HCT116 (cell line): ENCODE measurements at regions not wholly inside any gene's neighbourhood (a gene's known extent, or its start where the extent isn't known, plus 50 kb on each side); places are given as distances from the start of the nearest gene placed in this dataset.

Experiments
- ATAC-seq: fragments of 200-7000 bp; cut with Tn5 transposase; 2 replicates; pipeline ENCODE4 v1.9.1; 2020; ENCODE audit warnings: mild to moderate bottlenecking, moderate library complexity
- BruUV-seq: library from RNA; stranded (reverse); fragments of 400-500 nt; replicated peaks from 2 replicates; lab custom pipeline; 2021; lab: Mats Ljungman, UMichigan
- CTCF ChIA-PET: fragments of 300-600 bp; sonication (Branson Sonifier 250); formaldehyde crosslinking; loops from one replicate; lab custom pipeline; 2021; ENCODE audit warnings: antibody characterized with exemption; lab: Charles Lee
- POLR2A ChIA-PET: fragments of 300-600, 350-600 bp; sonication (Branson Sonifier 250); formaldehyde crosslinking; loops from one replicate; lab custom pipeline; 2021; ENCODE audit warnings: antibody characterized with exemption; lab: Charles Lee
- RAD21 ChIA-PET, 2 experiments: fragments of 300-600 bp; sonication (Branson Sonifier 250); formaldehyde crosslinking; loops; one replicate each; lab custom pipeline; 2023; ENCODE audit warnings: low total read pairs in 2 of 2; ENCODE audit not compliant: uncharacterized antibody in 2 of 2, unreplicated experiment in 2 of 2, low non-redundant PET in 1 of 2; lab: Charles Lee
- DNase-seq: peaks from one replicate; pipeline ENCODE4 v3.0.0-alpha.2; 2010; ENCODE audit warnings: low read depth, low spot score
- H2AFZ ChIP-seq: fragments of 200-600 bp; shearing (Covaris generic), sonication (generic); 2 replicates; pipeline ENCODE4 v1.6.1; 2017; ENCODE audit warnings: low read depth, mixed run types, mixed read lengths, antibody characterized with exemption, low read length; ENCODE audit not compliant: poor library complexity, severe bottlenecking
- H3K27ac ChIP-seq: 2 replicates; pipeline ENCODE4 v1.5.1; 2012; ENCODE audit warnings: low read depth, low read length
- H3K27me3 ChIP-seq: fragments of 200-600 bp; sonication (generic); 2 replicates; pipeline ENCODE4 v1.6.1; 2016; ENCODE audit warnings: mixed run types, low read length, mixed read lengths; ENCODE audit not compliant: insufficient read depth
- H3K36me3 ChIP-seq, 2 experiments: fragments of 200-500 bp in 1 of 2; fragments of 200-600 bp in 1 of 2; sonication (Bioruptor generic) in 1 of 2; sonication (generic) in 1 of 2; 2 replicates each; pipeline versions ENCODE4 v1.5.1 to v1.6.1; 2014 to 2016; ENCODE audit warnings: low read length in 2 of 2, inconsistent platforms in 1 of 2, mixed read lengths in 1 of 2, mixed run types in 1 of 2; ENCODE audit not compliant: insufficient read depth in 2 of 2, control insufficient read depth in 1 of 2
- H3K4me1 ChIP-seq, 2 experiments: fragments of 200-600 bp in 1 of 2; sonication (generic) in 1 of 2; 2 replicates each; pipeline versions ENCODE4 v1.5.1 to v1.6.1; 2012 to 2017; ENCODE audit warnings: low read length in 2 of 2, inconsistent platforms in 1 of 2, mild to moderate bottlenecking in 1 of 2, mixed read lengths in 1 of 2, mixed run types in 1 of 2, moderate library complexity in 1 of 2; ENCODE audit not compliant: insufficient read depth in 2 of 2, control insufficient read depth in 1 of 2
- H3K4me2 ChIP-seq: fragments of 200-600 bp; sonication (generic); 2 replicates; pipeline ENCODE4 v1.6.1; 2017; ENCODE audit warnings: mixed run types, low read length, mixed read lengths
- H3K4me3 ChIP-seq, 2 experiments: fragments of 200-600 bp in 1 of 2; sonication (generic) in 1 of 2; replicated peaks in 1 of 2; 2 replicates each; pipeline ENCODE4 v1.5.1; 2011 to 2016; ENCODE audit warnings: low read length in 2 of 2, control low read depth in 1 of 2, low read depth in 1 of 2, mild to moderate bottlenecking in 1 of 2, mixed read lengths in 1 of 2, mixed run types in 1 of 2
- H3K79me2 ChIP-seq: fragments of 200-600 bp; sonication (generic); 2 replicates; pipeline ENCODE4 v1.6.1; 2017; ENCODE audit warnings: mild to moderate bottlenecking, mixed run types, low read length, moderate library complexity, mixed read lengths; ENCODE audit not compliant: insufficient read depth
- H3K9ac ChIP-seq: fragments of 200-600 bp; sonication (generic); 2 replicates; pipeline ENCODE4 v1.6.1; 2016; ENCODE audit warnings: low read length, mixed read lengths
- H3K9me2 ChIP-seq: fragments of 200-600 bp; sonication (generic), shearing (Covaris generic); 2 replicates; pipeline ENCODE4 v1.6.1; 2017; ENCODE audit warnings: mixed run types, mild to moderate bottlenecking, moderate library complexity; ENCODE audit not compliant: insufficient read depth
- H3K9me3 ChIP-seq, 2 experiments: fragments of 200-500 bp in 1 of 2; fragments of 200-600 bp in 1 of 2; sonication (Bioruptor generic) in 1 of 2; sonication (generic) in 1 of 2; 2 replicates each; pipeline ENCODE4 v1.6.1; 2014 to 2017; ENCODE audit warnings: low read length in 2 of 2, mixed read lengths in 2 of 2, inconsistent platforms in 1 of 2, low read depth in 1 of 2, mild to moderate bottlenecking in 1 of 2, mixed run types in 1 of 2, moderate library complexity in 1 of 2; ENCODE audit not compliant: control insufficient read depth in 1 of 2, insufficient read depth in 1 of 2
- H4K20me1 ChIP-seq: fragments of 200-600 bp; sonication (generic), shearing (Covaris generic); 2 replicates; pipeline ENCODE4 v1.6.1; 2017; ENCODE audit warnings: mixed run types, mild to moderate bottlenecking, moderate library complexity; ENCODE audit not compliant: insufficient read depth
- CBX3 ChIP-seq: IDR thresholded peaks from 2 replicates; pipeline ENCODE4 v1.6.1; 2012; ENCODE audit warnings: low read depth
- CEBPB ChIP-seq: IDR thresholded peaks from 2 replicates; pipeline ENCODE4 v1.6.1; 2012; ENCODE audit warnings: low read depth
- EZH2 ChIP-seq: fragments of 200-600 bp; sonication (generic); IDR thresholded peaks from 2 replicates; pipeline ENCODE4 v1.6.1; 2017; ENCODE audit warnings: antibody characterized with exemption, mixed run types
- FOSL1 ChIP-seq: IDR thresholded peaks from 2 replicates; pipeline ENCODE4 v1.6.1; 2012; ENCODE audit warnings: low read depth
- JUND ChIP-seq: IDR thresholded peaks from 2 replicates; pipeline ENCODE4 v1.6.1; 2012
- POLR2A ChIP-seq: IDR thresholded peaks from 2 replicates; pipeline ENCODE4 v1.7.0; 2011; ENCODE audit warnings: borderline replicate concordance; ENCODE audit not compliant: insufficient read depth, insufficient read length; ENCODE audit errors: extremely low read depth
- RAD21 ChIP-seq: IDR thresholded peaks from 2 replicates; pipeline ENCODE4 v1.6.1; 2012; ENCODE audit warnings: low read depth, mild to moderate bottlenecking
- SP1 ChIP-seq: IDR thresholded peaks from 2 replicates; pipeline ENCODE4 v1.6.1; 2012; ENCODE audit warnings: low read depth
- SRF ChIP-seq: IDR thresholded peaks from 2 replicates; pipeline ENCODE4 v1.6.1; 2012; ENCODE audit warnings: low read depth
- TCF7L2 ChIP-seq: IDR thresholded peaks from 2 replicates; pipeline ENCODE4 v1.7.0; 2011; ENCODE audit warnings: borderline replicate concordance, inconsistent platforms; ENCODE audit not compliant: insufficient read depth, insufficient read length; ENCODE audit errors: extremely low read depth
- YY1 ChIP-seq: IDR thresholded peaks from 2 replicates; pipeline ENCODE4 v1.6.1; 2011; ENCODE audit warnings: low read length, low read depth, moderate library complexity, mild to moderate bottlenecking; ENCODE audit not compliant: insufficient replicate concordance; ENCODE audit errors: extremely low read depth
- ZFX ChIP-seq: fragments of 450-650 bp; IDR thresholded peaks from 2 replicates; pipeline ENCODE4 v1.6.1; 2017
- intact Hi-C: fragments of 100-400 bp; cut with micrococcal nuclease; formaldehyde crosslinking; loops from 2 replicates; pipeline ENCODE4 v1.10.0; 2022
- TF ChIP-seq, protein P1 (sequence below), 3 experiments: fragments of 200-600 bp in 1 of 3; sonication (generic) in 1 of 3; IDR thresholded peaks in 2 of 3; conservative IDR thresholded peaks in 1 of 3; 2 replicates each; pipeline ENCODE4 v1.5.1; 2012 to 2017; ENCODE audit warnings: low read depth in 2 of 3, low read length in 2 of 3, antibody characterized with exemption in 1 of 3, borderline replicate concordance in 1 of 3, control low read depth in 1 of 3, mild to moderate bottlenecking in 1 of 3, mixed read lengths in 1 of 3, mixed run types in 1 of 3, moderate library complexity in 1 of 3; ENCODE audit not compliant: insufficient read depth in 1 of 3
- TF ChIP-seq, protein P2 (sequence below): IDR thresholded peaks from 2 replicates; pipeline ENCODE4 v1.6.1; 2012

DNA sequence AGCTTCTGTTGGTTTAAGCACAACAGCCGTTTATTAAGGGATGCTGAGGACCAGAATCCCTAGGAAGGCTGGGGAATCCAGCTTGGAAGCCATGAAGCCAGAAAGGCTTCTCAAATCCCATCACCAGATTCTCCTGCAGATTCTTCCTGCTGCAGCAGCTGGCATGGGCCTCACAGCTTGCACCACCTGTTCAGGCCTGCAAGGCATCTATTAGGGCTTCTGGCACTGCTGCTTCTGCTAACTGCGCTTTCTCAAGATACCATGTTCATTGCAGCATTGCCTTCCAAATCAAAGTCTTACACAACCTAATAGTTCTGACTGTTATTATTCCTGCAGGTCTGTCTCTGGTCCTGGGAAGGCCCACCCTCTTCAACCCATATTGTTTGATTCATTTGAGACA lies 51.2 kb upstream of the ZNF366 start:
- no peak for ATAC-seq
- Histone ChIP-seq H3K27ac (no peak overlapping the region), H3K27me3 (no peaks in the 10 kb centered on the region), H3K4me2 (no peak overlapping the region), H3K36me3 (no peaks in the 10 kb centered on the region), H4K20me1 (no peaks in the 10 kb centered on the region), H3K4me1 (no peaks in the 10 kb centered on the region), H3K4me3 (no peak overlapping the region), H3K9me2 (no peaks in the 10 kb centered on the region), H3K9ac (no peak overlapping the region), H3K79me2 (no peaks in the 10 kb centered on the region), H3K9me3 (no peaks in the 10 kb centered on the region), H2AFZ (no peak overlapping the region)
- no peak for DNase-seq
- ChIA-PET CTCF (no interaction called here), POLR2A (no interaction called here), RAD21 (no interaction called here)
- intact Hi-C loops = no loop called here
- TF ChIP-seq, protein P1, sequence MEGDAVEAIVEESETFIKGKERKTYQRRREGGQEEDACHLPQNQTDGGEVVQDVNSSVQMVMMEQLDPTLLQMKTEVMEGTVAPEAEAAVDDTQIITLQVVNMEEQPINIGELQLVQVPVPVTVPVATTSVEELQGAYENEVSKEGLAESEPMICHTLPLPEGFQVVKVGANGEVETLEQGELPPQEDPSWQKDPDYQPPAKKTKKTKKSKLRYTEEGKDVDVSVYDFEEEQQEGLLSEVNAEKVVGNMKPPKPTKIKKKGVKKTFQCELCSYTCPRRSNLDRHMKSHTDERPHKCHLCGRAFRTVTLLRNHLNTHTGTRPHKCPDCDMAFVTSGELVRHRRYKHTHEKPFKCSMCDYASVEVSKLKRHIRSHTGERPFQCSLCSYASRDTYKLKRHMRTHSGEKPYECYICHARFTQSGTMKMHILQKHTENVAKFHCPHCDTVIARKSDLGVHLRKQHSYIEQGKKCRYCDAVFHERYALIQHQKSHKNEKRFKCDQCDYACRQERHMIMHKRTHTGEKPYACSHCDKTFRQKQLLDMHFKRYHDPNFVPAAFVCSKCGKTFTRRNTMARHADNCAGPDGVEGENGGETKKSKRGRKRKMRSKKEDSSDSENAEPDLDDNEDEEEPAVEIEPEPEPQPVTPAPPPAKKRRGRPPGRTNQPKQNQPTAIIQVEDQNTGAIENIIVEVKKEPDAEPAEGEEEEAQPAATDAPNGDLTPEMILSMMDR (IDR thresholded peaks at IDR 0.05 in 2 of 3, conservative IDR thresholded peaks at IDR 0.05 in 1 of 3; ENCODE audit: borderline replicate concordance in 1 of 3, insufficient read depth in 1 of 3, low read depth in 2 of 3, low read length in 2 of 3) = no peak
- TF ChIP-seq CEBPB = no peak
- BruUV-seq = no TSS peak

DNA sequence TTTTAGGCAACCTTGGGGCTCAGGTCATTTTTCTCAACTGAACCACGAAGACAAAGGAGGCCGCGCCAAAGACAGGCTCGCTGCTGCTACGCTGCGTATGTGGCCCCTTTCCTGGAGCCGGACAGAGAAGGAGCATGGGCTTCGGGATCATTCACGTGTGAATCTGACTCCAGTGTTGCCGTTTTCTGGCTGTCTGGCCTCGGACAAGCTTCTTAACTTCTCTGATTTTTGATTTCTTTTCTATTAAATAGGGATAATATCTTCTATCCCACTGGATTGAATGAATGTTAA lies 50.8 kb upstream of the ZNF366 start:
- Histone ChIP-seq H2AFZ (no peak overlapping the region), H3K4me2 (no peak overlapping the region), H3K79me2 (no peaks in the 10 kb centered on the region), H3K27ac (no peak overlapping the region), H3K4me1 (no peaks in the 10 kb centered on the region), H3K4me3 (no peak overlapping the region), H4K20me1 (no peaks in the 10 kb centered on the region), H3K9ac (no peak overlapping the region), H3K27me3 (no peaks in the 10 kb centered on the region), H3K36me3 (no peaks in the 10 kb centered on the region), H3K9me3 (no peaks in the 10 kb centered on the region), H3K9me2 (no peaks in the 10 kb centered on the region)
- no TSS peak for BruUV-seq
- POLR2A ChIA-PET = no interaction called here
- intact Hi-C loops = no loop called here
- TF ChIP-seq POLR2A (no peak), CEBPB (no peak), JUND (no peak), EZH2 (no peak), RAD21 (no peak), SRF (no peak), SP1 (no peak), FOSL1 (no peak), CBX3 (no peak), ZFX (no peak), TCF7L2 (no peak), YY1 (no peak)
- TF ChIP-seq, protein P2, sequence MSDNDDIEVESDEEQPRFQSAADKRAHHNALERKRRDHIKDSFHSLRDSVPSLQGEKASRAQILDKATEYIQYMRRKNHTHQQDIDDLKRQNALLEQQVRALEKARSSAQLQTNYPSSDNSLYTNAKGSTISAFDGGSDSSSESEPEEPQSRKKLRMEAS = no peak
- TF ChIP-seq, protein P1 (IDR thresholded peaks at IDR 0.05 in 2 of 3, conservative IDR thresholded peaks at IDR 0.05 in 1 of 3; ENCODE audit: borderline replicate concordance in 1 of 3, insufficient read depth in 1 of 3, low read depth in 2 of 3, low read length in 2 of 3) = no peak
- RAD21 ChIA-PET = no interaction called here
- CTCF ChIA-PET = no interaction called here
- DNase-seq = no peak
- ATAC-seq = no peak
